HEK293 (cell line): ENCODE measurements at regions not wholly inside any gene's neighbourhood (a gene's known extent, or its start where the extent isn't known, plus 50 kb on each side); places are given as distances from the start of the nearest gene placed in this dataset.

Experiments
- CTCF ChIP-seq: fragments of 450-650 bp; formaldehyde crosslinking; IDR thresholded peaks from 2 replicates; pipeline ENCODE4 v1.5.1; 2016; ENCODE audit warnings: missing biosample characterization, missing genetic modification characterization
- SETDB1 ChIP-seq: IDR thresholded peaks from one replicate; pipeline ENCODE4 v1.6.1; 2017; ENCODE audit warnings: mild to moderate bottlenecking, low read length, moderate library complexity, mixed read lengths; ENCODE audit not compliant: insufficient read length
- SP2 ChIP-seq: fragments of 450-650 bp; formaldehyde crosslinking; IDR thresholded peaks from 2 replicates; pipeline ENCODE4 v1.5.1; 2016; ENCODE audit warnings: missing biosample characterization, missing genetic modification characterization
- ZNF133 ChIP-seq: fragments of 450-650 bp; formaldehyde crosslinking; IDR thresholded peaks from 2 replicates; pipeline ENCODE4 v1.5.1; 2016; ENCODE audit warnings: missing biosample characterization, missing genetic modification characterization
- TF ChIP-seq, protein P1 (sequence below): fragments of 450-650 bp; formaldehyde crosslinking; IDR thresholded peaks from 2 replicates; pipeline ENCODE4 v1.5.1; 2016; ENCODE audit warnings: missing biosample characterization, missing genetic modification characterization
- TF ChIP-seq, protein P2 (sequence below): sonication (generic); formaldehyde crosslinking; IDR thresholded peaks from 2 replicates; pipeline ENCODE4 v1.8.1; 2022; ENCODE audit warnings: mild to moderate bottlenecking, moderate library complexity, missing genetic modification reagents
- TF ChIP-seq, protein P3 (sequence below): fragments of 450-650 bp; formaldehyde crosslinking; IDR thresholded peaks from 2 replicates; pipeline ENCODE4 v1.5.1; 2016; ENCODE audit warnings: missing biosample characterization, missing genetic modification characterization
- TF ChIP-seq, protein P4 (sequence below): fragments of 450-650 bp; formaldehyde crosslinking; IDR thresholded peaks from 2 replicates; pipeline ENCODE4 v1.5.1; 2016; ENCODE audit warnings: missing biosample characterization, missing genetic modification characterization
- TF ChIP-seq, protein P5 (sequence below): fragments of 450-650 bp; formaldehyde crosslinking; IDR thresholded peaks from 2 replicates; pipeline ENCODE4 v1.5.1; 2016; ENCODE audit warnings: missing biosample characterization, missing genetic modification characterization

GRCh38 chr21:28132713-28133112 lies 860.0 kb downstream of the LTN1 start:
- TF ChIP-seq, protein P1, sequence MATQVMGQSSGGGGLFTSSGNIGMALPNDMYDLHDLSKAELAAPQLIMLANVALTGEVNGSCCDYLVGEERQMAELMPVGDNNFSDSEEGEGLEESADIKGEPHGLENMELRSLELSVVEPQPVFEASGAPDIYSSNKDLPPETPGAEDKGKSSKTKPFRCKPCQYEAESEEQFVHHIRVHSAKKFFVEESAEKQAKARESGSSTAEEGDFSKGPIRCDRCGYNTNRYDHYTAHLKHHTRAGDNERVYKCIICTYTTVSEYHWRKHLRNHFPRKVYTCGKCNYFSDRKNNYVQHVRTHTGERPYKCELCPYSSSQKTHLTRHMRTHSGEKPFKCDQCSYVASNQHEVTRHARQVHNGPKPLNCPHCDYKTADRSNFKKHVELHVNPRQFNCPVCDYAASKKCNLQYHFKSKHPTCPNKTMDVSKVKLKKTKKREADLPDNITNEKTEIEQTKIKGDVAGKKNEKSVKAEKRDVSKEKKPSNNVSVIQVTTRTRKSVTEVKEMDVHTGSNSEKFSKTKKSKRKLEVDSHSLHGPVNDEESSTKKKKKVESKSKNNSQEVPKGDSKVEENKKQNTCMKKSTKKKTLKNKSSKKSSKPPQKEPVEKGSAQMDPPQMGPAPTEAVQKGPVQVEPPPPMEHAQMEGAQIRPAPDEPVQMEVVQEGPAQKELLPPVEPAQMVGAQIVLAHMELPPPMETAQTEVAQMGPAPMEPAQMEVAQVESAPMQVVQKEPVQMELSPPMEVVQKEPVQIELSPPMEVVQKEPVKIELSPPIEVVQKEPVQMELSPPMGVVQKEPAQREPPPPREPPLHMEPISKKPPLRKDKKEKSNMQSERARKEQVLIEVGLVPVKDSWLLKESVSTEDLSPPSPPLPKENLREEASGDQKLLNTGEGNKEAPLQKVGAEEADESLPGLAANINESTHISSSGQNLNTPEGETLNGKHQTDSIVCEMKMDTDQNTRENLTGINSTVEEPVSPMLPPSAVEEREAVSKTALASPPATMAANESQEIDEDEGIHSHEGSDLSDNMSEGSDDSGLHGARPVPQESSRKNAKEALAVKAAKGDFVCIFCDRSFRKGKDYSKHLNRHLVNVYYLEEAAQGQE (tag by site-specific recombination) = no peak
- TF ChIP-seq, protein P2, sequence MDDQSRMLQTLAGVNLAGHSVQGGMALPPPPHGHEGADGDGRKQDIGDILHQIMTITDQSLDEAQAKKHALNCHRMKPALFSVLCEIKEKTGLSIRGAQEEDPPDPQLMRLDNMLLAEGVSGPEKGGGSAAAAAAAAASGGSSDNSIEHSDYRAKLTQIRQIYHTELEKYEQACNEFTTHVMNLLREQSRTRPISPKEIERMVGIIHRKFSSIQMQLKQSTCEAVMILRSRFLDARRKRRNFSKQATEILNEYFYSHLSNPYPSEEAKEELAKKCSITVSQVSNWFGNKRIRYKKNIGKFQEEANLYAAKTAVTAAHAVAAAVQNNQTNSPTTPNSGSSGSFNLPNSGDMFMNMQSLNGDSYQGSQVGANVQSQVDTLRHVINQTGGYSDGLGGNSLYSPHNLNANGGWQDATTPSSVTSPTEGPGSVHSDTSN (CRISPR knock-in tag) = no peak
- TF ChIP-seq CTCF (tag by site-specific recombination) (no peak), SP2 (tag by site-specific recombination) (no peak), SETDB1 (no peak), ZNF133 (tag by site-specific recombination) (no peak)
- TF ChIP-seq, protein P3, sequence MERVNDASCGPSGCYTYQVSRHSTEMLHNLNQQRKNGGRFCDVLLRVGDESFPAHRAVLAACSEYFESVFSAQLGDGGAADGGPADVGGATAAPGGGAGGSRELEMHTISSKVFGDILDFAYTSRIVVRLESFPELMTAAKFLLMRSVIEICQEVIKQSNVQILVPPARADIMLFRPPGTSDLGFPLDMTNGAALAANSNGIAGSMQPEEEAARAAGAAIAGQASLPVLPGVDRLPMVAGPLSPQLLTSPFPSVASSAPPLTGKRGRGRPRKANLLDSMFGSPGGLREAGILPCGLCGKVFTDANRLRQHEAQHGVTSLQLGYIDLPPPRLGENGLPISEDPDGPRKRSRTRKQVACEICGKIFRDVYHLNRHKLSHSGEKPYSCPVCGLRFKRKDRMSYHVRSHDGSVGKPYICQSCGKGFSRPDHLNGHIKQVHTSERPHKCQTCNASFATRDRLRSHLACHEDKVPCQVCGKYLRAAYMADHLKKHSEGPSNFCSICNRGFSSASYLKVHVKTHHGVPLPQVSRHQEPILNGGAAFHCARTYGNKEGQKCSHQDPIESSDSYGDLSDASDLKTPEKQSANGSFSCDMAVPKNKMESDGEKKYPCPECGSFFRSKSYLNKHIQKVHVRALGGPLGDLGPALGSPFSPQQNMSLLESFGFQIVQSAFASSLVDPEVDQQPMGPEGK (tag by site-specific recombination) = no peak
- TF ChIP-seq, protein P4, sequence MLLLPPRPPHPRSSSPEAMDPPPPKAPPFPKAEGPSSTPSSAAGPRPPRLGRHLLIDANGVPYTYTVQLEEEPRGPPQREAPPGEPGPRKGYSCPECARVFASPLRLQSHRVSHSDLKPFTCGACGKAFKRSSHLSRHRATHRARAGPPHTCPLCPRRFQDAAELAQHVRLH = no peak
- TF ChIP-seq, protein P5, sequence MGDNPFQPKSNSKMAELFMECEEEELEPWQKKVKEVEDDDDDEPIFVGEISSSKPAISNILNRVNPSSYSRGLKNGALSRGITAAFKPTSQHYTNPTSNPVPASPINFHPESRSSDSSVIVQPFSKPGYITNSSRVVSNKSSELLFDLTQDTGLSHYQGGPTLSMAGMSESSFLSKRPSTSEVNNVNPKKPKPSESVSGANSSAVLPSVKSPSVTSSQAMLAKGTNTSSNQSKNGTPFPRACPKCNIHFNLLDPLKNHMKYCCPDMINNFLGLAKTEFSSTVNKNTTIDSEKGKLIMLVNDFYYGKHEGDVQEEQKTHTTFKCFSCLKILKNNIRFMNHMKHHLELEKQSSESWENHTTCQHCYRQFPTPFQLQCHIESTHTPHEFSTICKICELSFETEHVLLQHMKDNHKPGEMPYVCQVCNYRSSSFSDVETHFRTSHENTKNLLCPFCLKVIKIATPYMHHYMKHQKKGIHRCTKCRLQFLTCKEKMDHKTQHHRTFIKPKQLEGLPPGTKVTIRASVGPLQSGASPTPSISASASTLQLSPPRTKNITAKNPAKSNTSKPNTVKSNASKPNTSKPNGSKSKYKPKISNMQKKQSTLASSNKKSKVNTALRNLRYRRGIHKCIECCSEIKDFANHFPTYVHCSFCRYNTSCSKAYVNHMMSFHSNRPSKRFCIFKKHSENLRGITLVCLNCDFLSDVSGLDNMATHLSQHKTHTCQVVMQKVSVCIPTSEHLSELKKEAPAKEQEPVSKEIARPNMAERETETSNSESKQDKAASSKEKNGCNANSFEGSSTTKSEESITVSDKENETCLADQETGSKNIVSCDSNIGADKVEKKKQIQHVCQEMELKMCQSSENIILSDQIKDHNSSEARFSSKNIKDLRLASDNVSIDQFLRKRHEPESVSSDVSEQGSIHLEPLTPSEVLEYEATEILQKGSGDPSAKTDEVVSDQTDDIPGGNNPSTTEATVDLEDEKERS (tag by site-specific recombination) = no peak
